Lung microvascular endothelial cell (primary cell): ENCODE measurements at regions not wholly inside any gene's neighbourhood (a gene's known extent, or its start where the extent isn't known, plus 50 kb on each side); places are given as distances from the start of the nearest gene placed in this dataset.

Experiments
- DNase-seq, 2 donors: peaks; one replicate each; pipeline versions ENCODE4 v3.0.0 to v3.0.0-alpha.2; 2010; ENCODE audit warnings: low read depth in 2 of 2

GRCh38 chr14:27085500-27085899 lies 487.7 kb upstream of the NOVA1 start:
- DNase-seq: no peak

GRCh38 chr14:27090716-27091115 lies 492.9 kb upstream of the NOVA1 start:
- no peak for DNase-seq

GRCh38 chr14:27091973-27092372 lies 494.1 kb upstream of the NOVA1 start:
- no peak for DNase-seq

GRCh38 chr14:27096091-27096490 lies 498.3 kb upstream of the NOVA1 start:
- no peak for DNase-seq

GRCh38 chr14:27098451-27098850 lies 500.6 kb upstream of the NOVA1 start:
- DNase-seq: no peak

GRCh38 chr14:27114180-27114579 lies 516.3 kb upstream of the NOVA1 start:
- DNase-seq: no peak

- DNase-seq: no peak
Measured at GRCh38 chr14:27123162-27123561, 525.3 kb upstream of the NOVA1 start.

- no peak for DNase-seq
Measured at GRCh38 chr14:27127838-27128237, 530.0 kb upstream of the NOVA1 start.

- no peak for DNase-seq
Measured at GRCh38 chr14:27134200-27134599, 536.4 kb upstream of the NOVA1 start.

- no peak for DNase-seq
Measured at GRCh38 chr14:27145170-27145569, 547.3 kb upstream of the NOVA1 start.

- no peak for DNase-seq
Measured at GRCh38 chr14:27148143-27148542, 550.3 kb upstream of the NOVA1 start.

- DNase-seq: no peak
Measured at GRCh38 chr14:27164139-27164538, 566.3 kb upstream of the NOVA1 start.

GRCh38 chr14:27175489-27175888 lies 577.7 kb upstream of the NOVA1 start:
- DNase-seq: no peak

GRCh38 chr14:27181333-27181732 lies 583.5 kb upstream of the NOVA1 start:
- no peak for DNase-seq

- no peak for DNase-seq
Measured at GRCh38 chr14:27184427-27184826, 586.6 kb upstream of the NOVA1 start.

GRCh38 chr14:27186048-27186447 lies 588.2 kb upstream of the NOVA1 start:
- no peak for DNase-seq

- no peak for DNase-seq
Measured at GRCh38 chr14:27187136-27187535, 589.3 kb upstream of the NOVA1 start.

- no peak for DNase-seq
Measured at GRCh38 chr14:27190296-27190695, 592.5 kb upstream of the NOVA1 start.

- no peak for DNase-seq
Measured at GRCh38 chr14:27199272-27199671, 601.4 kb upstream of the NOVA1 start.

- DNase-seq: no peak
Measured at GRCh38 chr14:27205036-27205435, 607.2 kb upstream of the NOVA1 start.

GRCh38 chr14:27211741-27212140 lies 613.9 kb upstream of the NOVA1 start:
- no peak for DNase-seq

- no peak for DNase-seq
Measured at GRCh38 chr14:27222671-27223070, 624.8 kb upstream of the NOVA1 start.

- DNase-seq: no peak
Measured at GRCh38 chr14:27223906-27224305, 626.1 kb upstream of the NOVA1 start.

GRCh38 chr14:27228053-27228452 lies 630.2 kb upstream of the NOVA1 start:
- DNase-seq: no peak

GRCh38 chr14:27234331-27234730 lies 636.5 kb upstream of the NOVA1 start:
- DNase-seq: no peak
